H9 (cell line): ENCODE measurements at regions not wholly inside any gene's neighbourhood (a gene's known extent, or its start where the extent isn't known, plus 50 kb on each side); places are given as distances from the start of the nearest gene placed in this dataset.

ENCODE experiments used
- DNase-seq: peaks from one replicate; pipeline ENCODE4 v3.0.0-alpha.2; 2017
- H2AFZ ChIP-seq: one replicate; pipeline ENCODE4 v1.6.1; 2013; ENCODE audit warnings: mild to moderate bottlenecking, low read length, control low read depth, moderate library complexity
- H2AK5ac ChIP-seq: 2 replicates; pipeline ENCODE4 v1.6.1; 2013; ENCODE audit warnings: low read length, control low read depth, mixed read lengths; ENCODE audit not compliant: insufficient read length
- H2BK120ac ChIP-seq: one replicate; pipeline ENCODE4 v1.6.1; 2013; ENCODE audit warnings: low read depth, mild to moderate bottlenecking, low read length, control low read depth, inconsistent platforms; ENCODE audit not compliant: poor library complexity, severe bottlenecking
- H2BK12ac ChIP-seq: 2 replicates; pipeline ENCODE4 v1.6.1; 2013; ENCODE audit warnings: low read length, control low read depth, mixed read lengths, low read depth; ENCODE audit not compliant: insufficient read length
- H2BK15ac ChIP-seq: 2 replicates; pipeline ENCODE4 v1.6.1; 2013; ENCODE audit warnings: low read depth, low read length, control low read depth
- H2BK20ac ChIP-seq: one replicate; pipeline ENCODE4 v1.6.1; 2013; ENCODE audit warnings: low read depth, mild to moderate bottlenecking, low read length, control low read depth, inconsistent platforms; ENCODE audit not compliant: poor library complexity, severe bottlenecking
- H2BK5ac ChIP-seq: 2 replicates; pipeline ENCODE4 v1.6.1; 2013; ENCODE audit warnings: low read length, control low read depth, mixed read lengths; ENCODE audit not compliant: insufficient read length
- H3K14ac ChIP-seq: 2 replicates; pipeline ENCODE4 v1.6.1; 2013; ENCODE audit warnings: low read length, control low read depth; ENCODE audit not compliant: insufficient read depth
- H3K18ac ChIP-seq: 2 replicates; pipeline ENCODE4 v1.6.1; 2013; ENCODE audit warnings: low read depth, mild to moderate bottlenecking, mixed read lengths, low read length, control low read depth; ENCODE audit not compliant: insufficient read length
- H3K23ac ChIP-seq: 2 replicates; pipeline ENCODE4 v1.6.1; 2013; ENCODE audit warnings: low read length, control low read depth, mixed read lengths, low read depth; ENCODE audit not compliant: insufficient read length
- H3K23me2 ChIP-seq: 2 replicates; pipeline ENCODE4 v1.6.1; 2013; ENCODE audit warnings: low read depth, mild to moderate bottlenecking, mixed read lengths, low read length, control low read depth; ENCODE audit not compliant: insufficient read length, poor library complexity, severe bottlenecking
- H3K27ac ChIP-seq: 2 replicates; pipeline ENCODE4 v1.5.1; 2013; ENCODE audit warnings: low read length, control low read depth, mixed read lengths, low read depth; ENCODE audit not compliant: insufficient read length
- H3K27me3 ChIP-seq: 2 replicates; pipeline ENCODE4 v1.6.1; 2013; ENCODE audit warnings: low read length, control low read depth, inconsistent platforms; ENCODE audit not compliant: insufficient read depth
- H3K4ac ChIP-seq: 2 replicates; pipeline ENCODE4 v1.6.1; 2013; ENCODE audit warnings: low read depth, mild to moderate bottlenecking, control low read depth, inconsistent platforms, low read length, moderate library complexity
- H3K4me1 ChIP-seq: 2 replicates; pipeline ENCODE4 v1.6.1; 2013; ENCODE audit warnings: low read length, control low read depth, inconsistent platforms; ENCODE audit not compliant: insufficient read depth
- H3K4me2 ChIP-seq: 2 replicates; pipeline ENCODE4 v1.6.1; 2013; ENCODE audit warnings: low read length, control low read depth, mixed read lengths; ENCODE audit not compliant: insufficient read length, insufficient read depth
- H3K56ac ChIP-seq: 2 replicates; pipeline ENCODE4 v1.6.1; 2013; ENCODE audit warnings: low read depth, mild to moderate bottlenecking, mixed read lengths, low read length, control low read depth; ENCODE audit not compliant: insufficient read length
- H3K79me1 ChIP-seq: 2 replicates; pipeline ENCODE4 v1.6.1; 2013; ENCODE audit warnings: low read depth, mild to moderate bottlenecking, moderate library complexity, low read length, control low read depth, inconsistent platforms; ENCODE audit not compliant: insufficient read depth, poor library complexity, severe bottlenecking
- H3K79me2 ChIP-seq: 2 replicates; pipeline ENCODE4 v1.6.1; 2013; ENCODE audit warnings: low read length, control low read depth, inconsistent platforms; ENCODE audit not compliant: insufficient read depth
- H3K9ac ChIP-seq: 2 replicates; pipeline ENCODE4 v1.6.1; 2013; ENCODE audit warnings: low read length, control low read depth, mixed read lengths; ENCODE audit not compliant: insufficient read length; ENCODE audit errors: extremely low read depth
- H3K9me3 ChIP-seq: one replicate; pipeline ENCODE4 v1.6.1; 2013; ENCODE audit warnings: low read depth, low read length, inconsistent platforms; ENCODE audit not compliant: control insufficient read depth
- H3T11ph ChIP-seq: one replicate; pipeline ENCODE4 v1.6.1; 2013; ENCODE audit warnings: mild to moderate bottlenecking, low read length, control low read depth, inconsistent platforms
- H4K20me1 ChIP-seq: one replicate; pipeline ENCODE4 v1.6.1; 2013; ENCODE audit not compliant: control insufficient read depth, insufficient read length, insufficient read depth
- H4K5ac ChIP-seq: 2 replicates; pipeline ENCODE4 v1.6.1; 2013; ENCODE audit warnings: low read depth, mild to moderate bottlenecking, mixed read lengths, low read length, control low read depth; ENCODE audit not compliant: insufficient read length
- H4K8ac ChIP-seq: replicated peaks from 2 replicates; pipeline ENCODE4 v1.6.1; 2013; ENCODE audit warnings: low read length, control low read depth, mixed read lengths, low read depth; ENCODE audit not compliant: insufficient read length
- H4K91ac ChIP-seq: 2 replicates; pipeline ENCODE4 v1.6.1; 2013; ENCODE audit warnings: low read depth, mild to moderate bottlenecking, moderate library complexity, mixed read lengths, low read length, control low read depth; ENCODE audit not compliant: insufficient read length
- H3K27ac Mint-ChIP-seq, 3 experiments: 2 replicates in 2 of 3; 3 replicates in 1 of 3; pipeline ENCODE4 v1.8.0; 2020 to 2021; ENCODE audit warnings: mixed read lengths in 3 of 3, mild to moderate bottlenecking in 1 of 3, moderate library complexity in 1 of 3
- H3K27me3 Mint-ChIP-seq: 2 replicates; pipeline ENCODE4 v1.8.0; 2021; ENCODE audit warnings: low read depth, mild to moderate bottlenecking, moderate library complexity, mixed read lengths
- H3K36me3 Mint-ChIP-seq, 3 experiments: 2 replicates in 2 of 3; 3 replicates in 1 of 3; pipeline ENCODE4 v1.8.0; 2020 to 2021; ENCODE audit warnings: low read depth in 3 of 3, mixed read lengths in 3 of 3; ENCODE audit not compliant: insufficient read depth in 1 of 3
- H3K4me1 Mint-ChIP-seq, 2 experiments: 2 replicates each; pipeline ENCODE4 v1.8.0; 2020; ENCODE audit warnings: mixed read lengths in 2 of 2
- H3K4me3 Mint-ChIP-seq, 2 experiments: 2 replicates in 1 of 2; 3 replicates in 1 of 2; pipeline ENCODE4 v1.8.0; 2020 to 2021; ENCODE audit warnings: mild to moderate bottlenecking in 2 of 2, mixed read lengths in 2 of 2, moderate library complexity in 1 of 2
- H3K9me3 Mint-ChIP-seq, 2 experiments: 2 replicates in 1 of 2; 3 replicates in 1 of 2; pipeline ENCODE4 v1.8.0; 2020; ENCODE audit warnings: mild to moderate bottlenecking in 2 of 2, mixed read lengths in 2 of 2, moderate library complexity in 1 of 2
- WGBS: extraction: QIAGEN DNeasy Blood & Tissue Kit; methylation state at CpG from one replicate; pipeline ENCODE4 v1.1.7; 2013; ENCODE audit warnings: missing lambda C conversion rate, low lambda C conversion rate, mixed read lengths; ENCODE audit not compliant: insufficient read length; ENCODE audit errors: extremely low coverage; 5-methylcytosine and 5-hydroxymethylcytosine counted together
- TF ChIP-seq, protein P1 (sequence below): fragments of 200-600 bp; sonication (generic); conservative IDR thresholded peaks from 3 replicates; pipeline ENCODE4 v1.8.0; 2021; ENCODE audit warnings: antibody characterized with exemption, mild to moderate bottlenecking

DNA sequence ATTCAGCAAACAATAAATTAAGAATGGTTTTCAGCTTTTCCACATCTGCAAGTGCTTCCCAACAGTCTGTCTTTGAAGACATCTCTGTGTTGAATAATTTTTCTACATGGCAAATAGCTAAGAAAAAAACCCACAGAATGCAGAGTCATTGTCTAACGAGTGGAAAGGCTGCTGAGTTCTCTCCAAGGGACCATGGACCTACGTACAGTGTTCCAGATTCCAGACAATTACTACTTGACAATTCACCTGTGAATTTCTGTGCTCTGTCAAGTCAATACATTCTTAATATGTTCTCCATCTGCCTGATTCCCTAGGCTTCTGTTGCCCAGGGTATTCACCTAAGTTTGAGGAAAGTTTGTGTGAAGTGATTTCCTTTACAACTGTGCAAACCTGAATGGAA, 83.8 kb upstream of the CA10 start:
- Histone ChIP-seq H3K4me1 (no peaks in the 10 kb centered on the region), H3K56ac (no peak overlapping the region), H2BK15ac (no peak overlapping the region), H4K20me1 (no peaks in the 10 kb centered on the region), H3K23ac (no peak overlapping the region), H2AFZ (no peak overlapping the region), H3K79me1 (no peaks in the 10 kb centered on the region), H3K4me2 (no peak overlapping the region), H2BK120ac (no peak overlapping the region), H3K23me2 (no peaks in the 10 kb centered on the region), H2BK12ac (no peak overlapping the region), H2BK20ac (no peak overlapping the region), H3K27ac (no peak overlapping the region), H3T11ph (no peak overlapping the region), H2BK5ac (no peak overlapping the region), H4K8ac (no peak overlapping the region), H2AK5ac (no peak overlapping the region), H3K18ac (no peak overlapping the region), H4K5ac (no peak overlapping the region), H3K9ac (no peak overlapping the region), H3K4ac (no peak overlapping the region), H3K27me3 (no peaks in the 10 kb centered on the region), H3K14ac (no peak overlapping the region), H3K79me2 (no peaks in the 10 kb centered on the region), H3K9me3 (no peaks in the 10 kb centered on the region), H4K91ac (no peak overlapping the region)
- TF ChIP-seq, protein P1, sequence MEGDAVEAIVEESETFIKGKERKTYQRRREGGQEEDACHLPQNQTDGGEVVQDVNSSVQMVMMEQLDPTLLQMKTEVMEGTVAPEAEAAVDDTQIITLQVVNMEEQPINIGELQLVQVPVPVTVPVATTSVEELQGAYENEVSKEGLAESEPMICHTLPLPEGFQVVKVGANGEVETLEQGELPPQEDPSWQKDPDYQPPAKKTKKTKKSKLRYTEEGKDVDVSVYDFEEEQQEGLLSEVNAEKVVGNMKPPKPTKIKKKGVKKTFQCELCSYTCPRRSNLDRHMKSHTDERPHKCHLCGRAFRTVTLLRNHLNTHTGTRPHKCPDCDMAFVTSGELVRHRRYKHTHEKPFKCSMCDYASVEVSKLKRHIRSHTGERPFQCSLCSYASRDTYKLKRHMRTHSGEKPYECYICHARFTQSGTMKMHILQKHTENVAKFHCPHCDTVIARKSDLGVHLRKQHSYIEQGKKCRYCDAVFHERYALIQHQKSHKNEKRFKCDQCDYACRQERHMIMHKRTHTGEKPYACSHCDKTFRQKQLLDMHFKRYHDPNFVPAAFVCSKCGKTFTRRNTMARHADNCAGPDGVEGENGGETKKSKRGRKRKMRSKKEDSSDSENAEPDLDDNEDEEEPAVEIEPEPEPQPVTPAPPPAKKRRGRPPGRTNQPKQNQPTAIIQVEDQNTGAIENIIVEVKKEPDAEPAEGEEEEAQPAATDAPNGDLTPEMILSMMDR: no peak
- Mint-ChIP-seq H3K27me3 (no peaks in the 10 kb centered on the region), H3K4me3 (no peak overlapping the region), H3K27ac (no peak overlapping the region), H3K9me3 (no peaks in the 10 kb centered on the region), H3K36me3 (no peaks in the 10 kb centered on the region), H3K4me1 (peaks cover 3 to 7% of the 10 kb centered on the region in 2 experiments; a peak in 2 of 4 replicates)
- no peak for DNase-seq
- WGBS: no CpG with 5 or more reads among the region's 2 CpGs
